Limb (tissue), 2 donors: ENCODE measurements at regions not wholly inside any gene's neighbourhood (a gene's known extent, or its start where the extent isn't known, plus 50 kb on each side); places are given as distances from the start of the nearest gene placed in this dataset.
"Not testable (repeated sequence)": the region's sequence is repeated elsewhere in the genome, so short reads cannot be mapped to it uniquely, and the experiment has no call there.

Experiments used
- DNase-seq, 2 donors: peaks; one replicate each; pipeline ENCODE4 v3.0.0-alpha.2; 2016; ENCODE audit errors: extremely low spot score in 2 of 2

- DNase-seq: no peak
Observed at GRCh38 chr5:78726571-78726970, 78.0 kb upstream of the LHFPL2 start.

GRCh38 chr5:78726003-78726402 is 77.4 kb upstream of the LHFPL2 start:
- no peak for DNase-seq

GRCh38 chr5:78724061-78724460 is 75.5 kb upstream of the LHFPL2 start:
- no peak for DNase-seq

GRCh38 chr5:78720997-78721396 is 72.4 kb upstream of the LHFPL2 start:
- DNase-seq: no peak

- DNase-seq: no peak
Observed at GRCh38 chr5:78720227-78720985, 71.8 kb upstream of the LHFPL2 start.

GRCh38 chr5:78719504-78720219 is 71.1 kb upstream of the LHFPL2 start:
- no peak for DNase-seq

- DNase-seq: no peak
Observed at GRCh38 chr5:78718824-78719223, 70.3 kb upstream of the LHFPL2 start.

- DNase-seq: no peak
Observed at GRCh38 chr5:78717674-78718584, 69.4 kb upstream of the LHFPL2 start.

- DNase-seq: no peak
Observed at GRCh38 chr5:78716206-78716605, 67.6 kb upstream of the LHFPL2 start.

GRCh38 chr5:78715351-78715750 is 66.8 kb upstream of the LHFPL2 start:
- DNase-seq: not testable (repeated sequence)

- DNase-seq: not testable (repeated sequence)
Observed at GRCh38 chr5:78711670-78712069, 63.1 kb upstream of the LHFPL2 start.

GRCh38 chr5:78709729-78710430 is 61.3 kb upstream of the LHFPL2 start:
- not testable (repeated sequence) for DNase-seq

- no peak for DNase-seq
Observed at GRCh38 chr5:78706825-78707224, 58.3 kb upstream of the LHFPL2 start.

GRCh38 chr5:78706381-78706780 is 57.8 kb upstream of the LHFPL2 start:
- no peak for DNase-seq

GRCh38 chr5:78705826-78706225 is 57.3 kb upstream of the LHFPL2 start:
- no peak for DNase-seq

GRCh38 chr5:78701795-78702410 is 53.3 kb upstream of the LHFPL2 start:
- DNase-seq: no peak

- no peak for DNase-seq
Observed at GRCh38 chr5:78699552-78700153, 51.1 kb upstream of the LHFPL2 start.

- DNase-seq: peak in 1 of 2 donors; percentile 60
Observed at GRCh38 chr5:78698191-78698791, 49.7 kb upstream of the LHFPL2 start.
